CD4-positive, alpha-beta T cell treated with Interleukin-17A for 4 hours (primary cell): ENCODE measurements at regions not wholly inside any gene's neighbourhood (a gene's known extent, or its start where the extent isn't known, plus 50 kb on each side); places are given as distances from the start of the nearest gene placed in this dataset.

Experiments
- DNase-seq: peaks from one replicate; pipeline ENCODE4 v3.0.0-alpha.2; 2020; ENCODE audit warnings: mixed read lengths

GRCh38 chr6:44561060-44561623 lies 173.6 kb downstream of the CDC5L start:
- no peak for DNase-seq

GRCh38 chr6:44561832-44562665 lies 174.5 kb downstream of the CDC5L start:
- no peak for DNase-seq

GRCh38 chr6:44563397-44563796 lies 175.9 kb downstream of the CDC5L start:
- DNase-seq: no peak

- no peak for DNase-seq
These were observed 177.5 kb downstream of the CDC5L start for GRCh38 chr6:44564906-44565524.

- DNase-seq: no peak
These were observed 179.9 kb downstream of the CDC5L start for GRCh38 chr6:44567406-44567805.

- no peak for DNase-seq
These were observed 181.6 kb downstream of the CDC5L start for GRCh38 chr6:44569131-44569530.

- no peak for DNase-seq
These were observed 182.5 kb downstream of the CDC5L start for GRCh38 chr6:44569931-44570385.

- DNase-seq: no peak
These were observed 184.0 kb downstream of the CDC5L start for GRCh38 chr6:44571510-44571909.

- DNase-seq: no peak
These were observed 184.8 kb downstream of the CDC5L start for GRCh38 chr6:44572346-44572745.

- DNase-seq: no peak
These were observed 188.1 kb downstream of the CDC5L start for GRCh38 chr6:44575644-44576043.

GRCh38 chr6:44576132-44576631 lies 188.7 kb downstream of the CDC5L start:
- no peak for DNase-seq

- no peak for DNase-seq
These were observed 193.4 kb downstream of the CDC5L start for GRCh38 chr6:44580901-44581300.

GRCh38 chr6:44582930-44583329 lies 195.4 kb downstream of the CDC5L start:
- DNase-seq: no peak

- DNase-seq: no peak
These were observed 203.0 kb downstream of the CDC5L start for GRCh38 chr6:44590471-44590870.

- peak; percentile 62 for DNase-seq
These were observed 206.0 kb downstream of the CDC5L start for GRCh38 chr6:44593539-44593944.

GRCh38 chr6:44594481-44594880 lies 207.0 kb downstream of the CDC5L start:
- no peak for DNase-seq

GRCh38 chr6:44598679-44599078 lies 211.2 kb downstream of the CDC5L start:
- no peak for DNase-seq

- DNase-seq: no peak
These were observed 212.2 kb downstream of the CDC5L start for GRCh38 chr6:44599672-44600071.

- no peak for DNase-seq
These were observed 215.7 kb downstream of the CDC5L start for GRCh38 chr6:44603044-44603686.

- no peak for DNase-seq
These were observed 219.0 kb downstream of the CDC5L start for GRCh38 chr6:44606504-44606903.

GRCh38 chr6:44606976-44607375 lies 219.5 kb downstream of the CDC5L start:
- no peak for DNase-seq

GRCh38 chr6:44608175-44608574 lies 220.7 kb downstream of the CDC5L start:
- no peak for DNase-seq

GRCh38 chr6:44609051-44609612 lies 221.6 kb downstream of the CDC5L start:
- no peak for DNase-seq
